ENCODE measurements at regions not wholly inside any gene's neighbourhood (a gene's known extent, or its start where the extent isn't known, plus 50 kb on each side); places are given as distances from the start of the nearest gene placed in this dataset.

- Histone ChIP-seq H4K20me1 (replicated peaks in 1 of 2; ENCODE audit: control insufficient read depth in 1 of 2, insufficient read depth in 2 of 2, low read length in 2 of 2) (no peaks in the 10 kb centered on the region), H2BK120ac (replicated peaks; ENCODE audit: low read depth, low read length) (no peak overlapping the region), H3K18ac (ENCODE audit: extremely low read depth, low read length) (no peak overlapping the region), H3K79me2 (ENCODE audit: control insufficient read depth in 1 of 2, insufficient read depth in 2 of 2, low read length in 2 of 2) (no peaks in the 10 kb centered on the region), H2AK5ac (ENCODE audit: low read depth, low read length) (no peak overlapping the region), H3K9ac (replicated peaks in 1 of 4; ENCODE audit: extremely low read depth in 1 of 4, low read depth in 3 of 4, low read length in 3 of 4) (no peak overlapping the region), H3K14ac (ENCODE audit: insufficient read length) (no peak overlapping the region), H3K4me1 (replicated peaks in 1 of 4; ENCODE audit: control insufficient read depth in 3 of 4, insufficient read depth in 4 of 4, low read length in 3 of 4) (peaks cover 2 to 13% (median 5%) of the 10 kb centered on the region in 4 experiments), H3K27me3 (replicated peaks in 1 of 4; ENCODE audit: control insufficient read depth in 3 of 4, extremely low read depth in 1 of 4, insufficient read depth in 3 of 4, low read length in 3 of 4) (0 out of 7 replicates have a peak, but pooled peaks cover 0 to 3% (median 0%) of the 10 kb centered on the region in 4 experiments), H3K4me2 (ENCODE audit: insufficient read depth in 1 of 2, low read depth in 2 of 2, low read length in 2 of 2) (no peak overlapping the region), H3K23ac (ENCODE audit: insufficient read length) (no peak overlapping the region), H2BK5ac (ENCODE audit: low read depth, low read length) (no peak overlapping the region), H2BK12ac (ENCODE audit: low read depth, low read length) (no peak overlapping the region), H3K9me3 (ENCODE audit: insufficient read depth in 2 of 2, low read depth in 1 of 2, low read length in 1 of 2) (peaks cover 0 to 3% of the 10 kb centered on the region in 2 experiments; a peak in 1 of 4 replicates), H2BK15ac (ENCODE audit: low read length) (no peak overlapping the region), H3K4me3 (ENCODE audit: extremely low read depth in 1 of 4, insufficient read depth in 2 of 4, low read depth in 3 of 4, low read length in 4 of 4) (no peak overlapping the region), H2BK20ac (ENCODE audit: low read length) (no peak overlapping the region), H3K27ac (ENCODE audit: low read depth, low read length) (no peak overlapping the region), H4K5ac (ENCODE audit: insufficient read length, low read depth, low read length) (no peak overlapping the region), H3K56ac (replicated peaks; ENCODE audit: insufficient read length, low read depth, low read length) (no peak overlapping the region), H3K23me2 (ENCODE audit: low read depth, low read length) (no peaks in the 10 kb centered on the region), H3K4ac (replicated peaks; ENCODE audit: insufficient read length, low read depth, low read length) (no peak overlapping the region), H2AFZ (ENCODE audit: low read length) (peak overlapping the region; percentile 51; the same call in 1 of the 2 replicates), H3K36me3 (ENCODE audit: control insufficient read depth in 2 of 4, insufficient read depth in 4 of 4, low read length in 3 of 4) (no peaks in the 10 kb centered on the region), H4K91ac (replicated peaks; ENCODE audit: insufficient read length, low read length) (peak overlapping the region; percentile 62), H3K79me1 (ENCODE audit: low read depth, low read length) (no peaks in the 10 kb centered on the region), H4K8ac (ENCODE audit: extremely low read depth, insufficient read depth, low read length) (no peak overlapping the region)
- WGBS, 2 experiments (ENCODE audit: extremely low coverage in 1 of 2, insufficient coverage in 1 of 2, insufficient read length in 1 of 2, insufficient replicate concordance in 2 of 2, low coverage in 1 of 2, low lambda C conversion rate in 2 of 2, missing lambda C conversion rate in 1 of 2): 90% methylated on average over 11 of the region's 11 CpGs; no CpG with 5 or more reads in 1 of the 2 experiments
- CTCF ChIA-PET (ENCODE audit: partially characterized antibody): interaction anchor here (0.6 to 2.4 kb wide), 3 partner anchors 52 to 461 kb away, joined by 3 to 8 read pairs (median 4); no protein-coding TSS in a partner anchor
- POLR2A ChIA-PET (ENCODE audit: partially characterized antibody): interaction anchor here (0.6 kb wide), 1 partner anchor 7 kb away, joined by 3 read pairs; no protein-coding TSS in a partner anchor
- TF ChIP-seq ATF3 (IDR thresholded peaks at IDR 0.05; ENCODE audit: insufficient read depth, low read depth, low read length) (no peak), USF2 (IDR thresholded peaks at IDR 0.05; ENCODE audit: low read length) (no peak), RBBP5 (IDR thresholded peaks at IDR 0.05; ENCODE audit: borderline replicate concordance, low read depth, low read length) (no peak)
- no peak for DNase-seq (ENCODE audit: low read depth in 1 of 2, low spot score in 2 of 2)
- FAIRE-seq: no peak
These were observed 82.1 kb upstream of the ZBTB40 start for GRCh38 chr1:22369294-22370189.

Data from H1 (cell line).